ENCODE measurements at regions not wholly inside any gene's neighbourhood (a gene's known extent, or its start where the extent isn't known, plus 50 kb on each side); places are given as distances from the start of the nearest gene placed in this dataset.

GRCh38 chr12:97643924-97644323, 181.3 kb downstream of the RMST start:
- H3K27ac ChIP-seq (ENCODE audit: low read depth in 2 of 2, low read length in 1 of 2) = no peak overlapping the region
- no peaks in the 10 kb centered on the region for H3K4me1 ChIP-seq (ENCODE audit: control insufficient read depth in 1 of 2, insufficient read depth in 2 of 2, low read depth in 1 of 2, low read length in 1 of 2)
- no peaks in the 10 kb centered on the region for H3K9me3 ChIP-seq
- H4K20me1 ChIP-seq (ENCODE audit: insufficient read depth) = no peaks in the 10 kb centered on the region
- WGBS (ENCODE audit: low lambda C conversion rate) = 82% methylated on average over 7 of the region's 7 CpGs
- H3K79me2 ChIP-seq (ENCODE audit: insufficient read depth) = no peaks in the 10 kb centered on the region
- H3K4me2 ChIP-seq = no peak overlapping the region
- ChIA-PET CTCF (interaction anchor here (0.6 kb wide), 1 partner anchor 257 kb away, joined by 3 read pairs; no protein-coding TSS in a partner anchor), POLR2A (no interaction called here)
- no peak for DNase-seq
- no peak overlapping the region for H3K9ac ChIP-seq
- no peaks in the 10 kb centered on the region for H3F3A ChIP-seq (replicated peaks; ENCODE audit: insufficient read depth)
- H3K27me3 ChIP-seq (ENCODE audit: insufficient read depth) = no peaks in the 10 kb centered on the region
- H3K4me3 ChIP-seq (ENCODE audit: low read depth in 2 of 2, low read length in 1 of 2) = no peak overlapping the region
- no peaks in the 10 kb centered on the region for H3K36me3 ChIP-seq (replicated peaks in 1 of 2; ENCODE audit: control insufficient read depth in 1 of 2, insufficient read depth in 2 of 2, low read length in 1 of 2)
- no peak overlapping the region for H2AFZ ChIP-seq (ENCODE audit: low read depth)
- TF ChIP-seq GABPA (IDR thresholded peaks at IDR 0.05; ENCODE audit: low read depth) (no peak), YY1 (IDR thresholded peaks at IDR 0.05; ENCODE audit: low read depth) (no peak), SMC3 (IDR thresholded peaks at IDR 0.05; ENCODE audit: low read depth, low read length) (no peak), FOXJ3 (CRISPR knock-in tag; IDR thresholded peaks at IDR 0.05) (no peak), PBX3 (IDR thresholded peaks at IDR 0.05) (no peak), FOSL2 (IDR thresholded peaks at IDR 0.05; ENCODE audit: borderline replicate concordance, low read depth) (no peak), FOXM1 (IDR thresholded peaks at IDR 0.05; ENCODE audit: low read depth) (no peak), CHD2 (IDR thresholded peaks at IDR 0.05; ENCODE audit: low read length, partially characterized antibody) (no peak), EP300 (IDR thresholded peaks at IDR 0.05; ENCODE audit: borderline replicate concordance in 1 of 2, low read depth in 1 of 2, low read length in 1 of 2) (no peak), TEAD4 (IDR thresholded peaks at IDR 0.05; ENCODE audit: borderline replicate concordance, insufficient read depth) (no peak), NFIC (IDR thresholded peaks at IDR 0.05; ENCODE audit: borderline replicate concordance) (no peak), POLR2AphosphoS5 (IDR thresholded peaks at IDR 0.05; ENCODE audit: low read depth, low read length) (no peak), JUND (IDR thresholded peaks at IDR 0.05) (no peak)
- TF ChIP-seq, protein P1, sequence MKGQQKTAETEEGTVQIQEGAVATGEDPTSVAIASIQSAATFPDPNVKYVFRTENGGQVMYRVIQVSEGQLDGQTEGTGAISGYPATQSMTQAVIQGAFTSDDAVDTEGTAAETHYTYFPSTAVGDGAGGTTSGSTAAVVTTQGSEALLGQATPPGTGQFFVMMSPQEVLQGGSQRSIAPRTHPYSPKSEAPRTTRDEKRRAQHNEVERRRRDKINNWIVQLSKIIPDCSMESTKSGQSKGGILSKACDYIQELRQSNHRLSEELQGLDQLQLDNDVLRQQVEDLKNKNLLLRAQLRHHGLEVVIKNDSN (IDR thresholded peaks at IDR 0.05; ENCODE audit: borderline replicate concordance, low read depth) = no peak
- TF ChIP-seq, protein P2, sequence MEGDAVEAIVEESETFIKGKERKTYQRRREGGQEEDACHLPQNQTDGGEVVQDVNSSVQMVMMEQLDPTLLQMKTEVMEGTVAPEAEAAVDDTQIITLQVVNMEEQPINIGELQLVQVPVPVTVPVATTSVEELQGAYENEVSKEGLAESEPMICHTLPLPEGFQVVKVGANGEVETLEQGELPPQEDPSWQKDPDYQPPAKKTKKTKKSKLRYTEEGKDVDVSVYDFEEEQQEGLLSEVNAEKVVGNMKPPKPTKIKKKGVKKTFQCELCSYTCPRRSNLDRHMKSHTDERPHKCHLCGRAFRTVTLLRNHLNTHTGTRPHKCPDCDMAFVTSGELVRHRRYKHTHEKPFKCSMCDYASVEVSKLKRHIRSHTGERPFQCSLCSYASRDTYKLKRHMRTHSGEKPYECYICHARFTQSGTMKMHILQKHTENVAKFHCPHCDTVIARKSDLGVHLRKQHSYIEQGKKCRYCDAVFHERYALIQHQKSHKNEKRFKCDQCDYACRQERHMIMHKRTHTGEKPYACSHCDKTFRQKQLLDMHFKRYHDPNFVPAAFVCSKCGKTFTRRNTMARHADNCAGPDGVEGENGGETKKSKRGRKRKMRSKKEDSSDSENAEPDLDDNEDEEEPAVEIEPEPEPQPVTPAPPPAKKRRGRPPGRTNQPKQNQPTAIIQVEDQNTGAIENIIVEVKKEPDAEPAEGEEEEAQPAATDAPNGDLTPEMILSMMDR (IDR thresholded peaks at IDR 0.05) = no peak
- TF ChIP-seq, protein P3, sequence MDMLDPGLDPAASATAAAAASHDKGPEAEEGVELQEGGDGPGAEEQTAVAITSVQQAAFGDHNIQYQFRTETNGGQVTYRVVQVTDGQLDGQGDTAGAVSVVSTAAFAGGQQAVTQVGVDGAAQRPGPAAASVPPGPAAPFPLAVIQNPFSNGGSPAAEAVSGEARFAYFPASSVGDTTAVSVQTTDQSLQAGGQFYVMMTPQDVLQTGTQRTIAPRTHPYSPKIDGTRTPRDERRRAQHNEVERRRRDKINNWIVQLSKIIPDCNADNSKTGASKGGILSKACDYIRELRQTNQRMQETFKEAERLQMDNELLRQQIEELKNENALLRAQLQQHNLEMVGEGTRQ (IDR thresholded peaks at IDR 0.05; ENCODE audit: borderline replicate concordance, low read depth, low read length) = no peak
- H3K9me2 ChIP-seq = no peaks in the 10 kb centered on the region

Measured in SK-N-SH (cell line).